ENCODE measurements at regions not wholly inside any gene's neighbourhood (a gene's known extent, or its start where the extent isn't known, plus 50 kb on each side); places are given as distances from the start of the nearest gene placed in this dataset.

- WGBS (ENCODE audit: insufficient coverage, insufficient replicate concordance, low lambda C conversion rate, missing lambda C conversion rate) = 50% methylated on average over 3 of the region's 3 CpGs
- intact Hi-C loops (cut with micrococcal nuclease; ENCODE audit: unreplicated experiment) = no loop called here
Observed at GRCh38 chr3:59483191-59483590, 433.4 kb upstream of the CFAP20DC start.

More at GRCh38 chr3:59483191-59483590, 433.4 kb upstream of the CFAP20DC start:
- DNase-seq (ENCODE audit: low read depth, low spot score) = no peak
- Histone ChIP-seq H3K4me3 (no peak overlapping the region), H2AFZ (ENCODE audit: control insufficient read depth, low read depth, low read length) (no peak overlapping the region), H3K4me2 (ENCODE audit: control insufficient read depth, insufficient read depth) (no peak overlapping the region), H3K4me1 (ENCODE audit: control insufficient read depth, insufficient read depth, low read length) (peaks cover 15% of the 10 kb centered on the region), H3K9me3 (replicated peaks; ENCODE audit: control insufficient read depth, insufficient read depth, low read length) (no peaks in the 10 kb centered on the region; the same call in 2 of the 3 replicates), H3K27me3 (replicated peaks in 1 of 2; ENCODE audit: control insufficient read depth in 2 of 2, insufficient read depth in 2 of 2, low read length in 1 of 2) (no peaks in the 10 kb centered on the region), H4K20me1 (ENCODE audit: control insufficient read depth, insufficient read depth) (no peaks in the 10 kb centered on the region), H3K79me2 (ENCODE audit: control insufficient read depth, insufficient read depth, low read length) (no peaks in the 10 kb centered on the region), H3K9ac (ENCODE audit: control insufficient read depth, insufficient read depth, low read length) (no peak overlapping the region), H3K27ac (ENCODE audit: control insufficient read depth, insufficient read depth) (no peak overlapping the region), H3K36me3 (ENCODE audit: control insufficient read depth in 2 of 2, insufficient read depth in 2 of 2, low read length in 1 of 2) (no peaks in the 10 kb centered on the region)
- RAD21 ChIA-PET (ENCODE audit: unreplicated experiment) = no interaction called here
- FAIRE-seq = no peak
- BruUV-seq (replicated peaks) = no TSS peak
- SMC1A ChIA-PET (ENCODE audit: uncharacterized antibody, unreplicated experiment) = no interaction called here
- CTCF ChIA-PET = no interaction called here
- in situ Hi-C loops (cut with MboI) = no loop called here
- POLR2A ChIA-PET = interaction anchor here (0.6 kb wide), 1 partner anchor 156 kb away, joined by 6 read pairs; no protein-coding TSS in a partner anchor
- no peak for TF ChIP-seq PAX5 (IDR thresholded peaks at IDR 0.05; ENCODE audit: borderline replicate concordance, low read depth, low read length)
- TF ChIP-seq KLF5 (IDR thresholded peaks at IDR 0.05; ENCODE audit: partially characterized antibody) = no peak
- no peak for TF ChIP-seq HDAC2 (IDR thresholded peaks at IDR 0.05)
- TF ChIP-seq MEF2B (IDR thresholded peaks at IDR 0.05; ENCODE audit: partially characterized antibody, poor library complexity, severe bottlenecking) = no peak
- no peak for TF ChIP-seq MEF2A (IDR thresholded peaks at IDR 0.05; ENCODE audit: insufficient read depth, low read depth, low read length)
- no peak for TF ChIP-seq YY1 (IDR thresholded peaks at IDR 0.05; ENCODE audit: low read depth, low read length)
- TF ChIP-seq EZH2 (IDR thresholded peaks at IDR 0.05; ENCODE audit: borderline replicate concordance, control insufficient read depth, low read depth, low read length) = no peak
- no peak for TF ChIP-seq ZZZ3 (IDR thresholded peaks at IDR 0.05; ENCODE audit: control insufficient read depth, insufficient read length, low read depth)
- no peak for TF ChIP-seq SKIL (IDR thresholded peaks at IDR 0.05; ENCODE audit: low read depth, poor library complexity, severe bottlenecking)
- TF ChIP-seq CHD1 (IDR thresholded peaks at IDR 0.05; ENCODE audit: low read depth, low read length) = no peak
- no peak for TF ChIP-seq JUNB (IDR thresholded peaks at IDR 0.05)
- TF ChIP-seq RFX5 (IDR thresholded peaks at IDR 0.05; ENCODE audit: low read depth, low read length) = no peak
- TF ChIP-seq ESRRA (IDR thresholded peaks at IDR 0.05; ENCODE audit: low read length) = no peak
- no peak for TF ChIP-seq POLR2AphosphoS2 (IDR thresholded peaks at IDR 0.05; ENCODE audit: low read depth, low read length)
- TF ChIP-seq TAF1 (IDR thresholded peaks at IDR 0.05; ENCODE audit: borderline replicate concordance, low read depth, low read length) = no peak
- no peak for ATAC-seq
